Gastrocnemius medialis (tissue), 4 donors: ENCODE measurements at regions not wholly inside any gene's neighbourhood (a gene's known extent, or its start where the extent isn't known, plus 50 kb on each side); places are given as distances from the start of the nearest gene placed in this dataset.

Experiments
- ATAC-seq, 2 donors: fragments of 150-250 bp; one replicate each; pipeline ENCODE4 v1.9.1; 2016
- DNase-seq, 2 donors: peaks; one replicate each; pipeline ENCODE4 v3.0.0-alpha.2; 2019
- H3K27ac ChIP-seq, 4 donors: fragments of 200-600 bp; sonication (generic); 1 replicate in 1 of 4; 2 replicates in 3 of 4; pipeline ENCODE4 v1.5.1; 2016 to 2018; ENCODE audit warnings: mild to moderate bottlenecking in 2 of 4, moderate library complexity in 1 of 4
- H3K27me3 ChIP-seq, 3 donors: fragments of 200-600 bp; sonication (generic) in 2 of 3; 1 replicate in 1 of 3; 2 replicates in 2 of 3; pipeline versions ENCODE4 v1.5.1 to v1.6.0; 2016 to 2019; ENCODE audit warnings: mild to moderate bottlenecking in 1 of 3, moderate library complexity in 1 of 3
- H3K36me3 ChIP-seq, 2 donors: fragments of 200-600 bp; sonication (generic) in 1 of 2; one replicate each; pipeline ENCODE4 v1.5.1; 2017 to 2018
- H3K4me1 ChIP-seq, 2 donors: fragments of 200-600 bp; sonication (generic) in 1 of 2; one replicate each; pipeline ENCODE4 v1.5.1; 2016 to 2017; ENCODE audit warnings: mild to moderate bottlenecking in 2 of 2
- H3K4me3 ChIP-seq, 4 donors: fragments of 200-600 bp; sonication (generic) in 3 of 4; 1 replicate in 1 of 4; 2 replicates in 3 of 4; pipeline ENCODE4 v1.5.1; 2016 to 2019; ENCODE audit warnings: mild to moderate bottlenecking in 2 of 4
- H3K9me3 ChIP-seq, 3 donors: fragments of 200-600 bp; sonication (generic) in 2 of 3; 1 replicate in 1 of 3; 2 replicates in 2 of 3; pipeline ENCODE4 v1.5.1; 2016 to 2019
- CTCF ChIP-seq, 5 experiments: fragments of 450-650 bp in 3 of 5; fragments of 200-600 bp in 2 of 5; sonication (generic) in 2 of 5; IDR thresholded peaks in 4 of 5; conservative IDR thresholded peaks in 1 of 5; 1 replicate in 4 of 5; 2 replicates in 1 of 5; pipeline ENCODE4 v1.5.1; 2016 to 2019; ENCODE audit warnings: antibody characterized with exemption in 5 of 5, mild to moderate bottlenecking in 3 of 5, moderate library complexity in 3 of 5
- POLR2A ChIP-seq, 2 donors: fragments of 450-650 bp; IDR thresholded peaks; one replicate each; pipeline ENCODE4 v1.6.1; 2017; ENCODE audit warnings: antibody characterized with exemption in 2 of 2, mild to moderate bottlenecking in 2 of 2, moderate library complexity in 2 of 2
- in situ Hi-C, 4 donors: fragments of 200-750 bp; cut with MboI; loops; one replicate each; pipeline versions ENCODE4 v1.15.0 to v1.8.0; 2017; ENCODE audit warnings: low sequenced_read_pairs in 4 of 4
- intact Hi-C: fragments of 100-400 bp; cut with DNase I; formaldehyde crosslinking; loops from one replicate; pipeline ENCODE4 v1.15.1; 2023; ENCODE audit warnings: low total_unique reads

GRCh38 chr15:95302809-95303208 is 1027.7 kb upstream of the NR2F2 start:
- intact Hi-C loops (no loop called here), in situ Hi-C loops (no loop called here)
- peaks cover 3 to 6% of the 10 kb centered on the region in 2 donors for H3K4me1 ChIP-seq
- DNase-seq (no peak), ATAC-seq (no peak)
- H3K9me3 ChIP-seq: no peaks in the 10 kb centered on the region
- no peak overlapping the region for H3K4me3 ChIP-seq
- peak overlapping the region in 3 of 4 donors; percentile 59 to 75 (median 74) for H3K27ac ChIP-seq
- no peaks in the 10 kb centered on the region for H3K36me3 ChIP-seq
- no peaks in the 10 kb centered on the region for H3K27me3 ChIP-seq
- TF ChIP-seq CTCF (IDR thresholded peaks at IDR 0.05 in 4 of 5, conservative IDR thresholded peaks at IDR 0.05 in 1 of 5) (no peak), POLR2A (IDR thresholded peaks at IDR 0.05) (no peak)

- no peak for ATAC-seq
- in situ Hi-C loops: no loop called here
- intact Hi-C loops: no loop called here
- H3K9me3 ChIP-seq: no peaks in the 10 kb centered on the region
- peaks cover 3 to 6% of the 10 kb centered on the region in 2 donors for H3K4me1 ChIP-seq
- H3K27ac ChIP-seq: peak overlapping the region; percentile 59 to 76 (median 74)
- H3K27me3 ChIP-seq: no peaks in the 10 kb centered on the region
- no peaks in the 10 kb centered on the region for H3K36me3 ChIP-seq
- H3K4me3 ChIP-seq: no peak overlapping the region
- TF ChIP-seq POLR2A (IDR thresholded peaks at IDR 0.05) (no peak), CTCF (IDR thresholded peaks at IDR 0.05 in 4 of 5, conservative IDR thresholded peaks at IDR 0.05 in 1 of 5) (no peak)
- DNase-seq: no peak
Measured at GRCh38 chr15:95303713-95304112, 1026.8 kb upstream of the NR2F2 start.

GRCh38 chr15:95304151-95304946 is 1026.2 kb upstream of the NR2F2 start:
- Histone ChIP-seq H3K4me3 (peak overlapping the region in 2 of 4 donors; percentile 9 to 26), H3K27ac (peak overlapping the region; percentile 59 to 76 (median 74)), H3K36me3 (no peaks in the 10 kb centered on the region), H3K4me1 (peaks cover 3 to 6% of the 10 kb centered on the region in 2 donors), H3K9me3 (no peaks in the 10 kb centered on the region), H3K27me3 (no peaks in the 10 kb centered on the region)
- TF ChIP-seq POLR2A (IDR thresholded peaks at IDR 0.05) (no peak), CTCF (IDR thresholded peaks at IDR 0.05 in 4 of 5, conservative IDR thresholded peaks at IDR 0.05 in 1 of 5) (no peak)
- ATAC-seq: peak; percentile 60 to 68
- DNase-seq: no peak
- in situ Hi-C loops (no loop called here), intact Hi-C loops (no loop called here)

- intact Hi-C loops (no loop called here), in situ Hi-C loops (no loop called here)
- H3K4me3 ChIP-seq: no peak overlapping the region
- no peak for DNase-seq
- ATAC-seq: no peak
- H3K9me3 ChIP-seq: no peaks in the 10 kb centered on the region
- peak overlapping the region; percentile 59 to 76 (median 74) for H3K27ac ChIP-seq
- H3K27me3 ChIP-seq: no peaks in the 10 kb centered on the region
- no peak for TF ChIP-seq CTCF (IDR thresholded peaks at IDR 0.05 in 4 of 5, conservative IDR thresholded peaks at IDR 0.05 in 1 of 5)
- TF ChIP-seq POLR2A (IDR thresholded peaks at IDR 0.05): no peak
- H3K36me3 ChIP-seq: no peaks in the 10 kb centered on the region
- peaks cover 3 to 6% of the 10 kb centered on the region in 2 donors for H3K4me1 ChIP-seq
Measured at GRCh38 chr15:95304947-95305400, 1025.5 kb upstream of the NR2F2 start.
